Bronchial epithelial cell (primary cell): ENCODE measurements at regions not wholly inside any gene's neighbourhood (a gene's known extent, or its start where the extent isn't known, plus 50 kb on each side); places are given as distances from the start of the nearest gene placed in this dataset.

Experiments used
- DNase-seq: peaks from one replicate; pipeline ENCODE4 v3.0.0-alpha.2; 2010; ENCODE audit warnings: low read depth
- FAIRE-seq: peaks from 2 replicates; lab custom pipeline; 2011; peaks lifted over from hg19 to GRCh38; lab: Jason Lieb, UNC
- H3K27me3 ChIP-seq: 2 replicates; pipeline ENCODE4 v1.5.1; 2011; ENCODE audit warnings: low read length; ENCODE audit not compliant: control insufficient read depth, insufficient read depth
- H3K36me3 ChIP-seq: 2 replicates; pipeline ENCODE4 v1.5.1; 2011; ENCODE audit warnings: low read length; ENCODE audit not compliant: control insufficient read depth, insufficient read depth
- H3K4me3 ChIP-seq: 2 replicates; pipeline ENCODE4 v1.5.1; 2011; ENCODE audit warnings: mild to moderate bottlenecking, low read depth, low read length, control low read depth
- TF ChIP-seq, protein P1 (sequence below): IDR thresholded peaks from 2 replicates; pipeline ENCODE4 v1.5.1; 2011; ENCODE audit warnings: mild to moderate bottlenecking, moderate library complexity, low read length, control low read depth, inconsistent platforms; ENCODE audit not compliant: insufficient read depth, severe bottlenecking

DNA sequence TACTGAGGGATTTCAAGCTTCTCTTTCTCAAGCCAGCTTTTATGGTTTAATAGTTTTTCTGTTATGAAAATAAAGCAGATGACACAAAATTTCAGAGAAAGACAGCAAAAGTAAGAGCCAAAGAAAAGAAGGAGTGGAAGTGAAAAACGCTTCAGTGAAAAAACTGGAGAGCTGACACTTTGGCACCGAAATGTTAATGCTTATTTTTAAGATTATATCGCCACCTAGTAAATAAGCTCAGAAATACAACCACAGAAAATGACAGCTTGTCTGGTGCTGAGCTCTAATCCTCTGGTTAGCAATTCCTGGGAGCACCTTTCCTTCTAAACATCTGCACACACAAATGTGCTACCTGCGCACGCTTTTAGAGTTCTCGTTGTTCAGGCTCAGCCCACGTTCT, 101.6 kb downstream of the ZPLD1 start:
- Histone ChIP-seq H3K4me3 (no peak overlapping the region), H3K27me3 (no peaks in the 10 kb centered on the region), H3K36me3 (no peaks in the 10 kb centered on the region)
- FAIRE-seq (no peak), DNase-seq (peak; percentile 51)
- TF ChIP-seq, protein P1, sequence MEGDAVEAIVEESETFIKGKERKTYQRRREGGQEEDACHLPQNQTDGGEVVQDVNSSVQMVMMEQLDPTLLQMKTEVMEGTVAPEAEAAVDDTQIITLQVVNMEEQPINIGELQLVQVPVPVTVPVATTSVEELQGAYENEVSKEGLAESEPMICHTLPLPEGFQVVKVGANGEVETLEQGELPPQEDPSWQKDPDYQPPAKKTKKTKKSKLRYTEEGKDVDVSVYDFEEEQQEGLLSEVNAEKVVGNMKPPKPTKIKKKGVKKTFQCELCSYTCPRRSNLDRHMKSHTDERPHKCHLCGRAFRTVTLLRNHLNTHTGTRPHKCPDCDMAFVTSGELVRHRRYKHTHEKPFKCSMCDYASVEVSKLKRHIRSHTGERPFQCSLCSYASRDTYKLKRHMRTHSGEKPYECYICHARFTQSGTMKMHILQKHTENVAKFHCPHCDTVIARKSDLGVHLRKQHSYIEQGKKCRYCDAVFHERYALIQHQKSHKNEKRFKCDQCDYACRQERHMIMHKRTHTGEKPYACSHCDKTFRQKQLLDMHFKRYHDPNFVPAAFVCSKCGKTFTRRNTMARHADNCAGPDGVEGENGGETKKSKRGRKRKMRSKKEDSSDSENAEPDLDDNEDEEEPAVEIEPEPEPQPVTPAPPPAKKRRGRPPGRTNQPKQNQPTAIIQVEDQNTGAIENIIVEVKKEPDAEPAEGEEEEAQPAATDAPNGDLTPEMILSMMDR = peak; percentile 51

GRCh38 chr3:102537123-102537522, 102.3 kb downstream of the ZPLD1 start:
- Histone ChIP-seq H3K27me3 (no peaks in the 10 kb centered on the region), H3K36me3 (no peaks in the 10 kb centered on the region), H3K4me3 (no peak overlapping the region)
- TF ChIP-seq, protein P1 = no peak
- DNase-seq (no peak), FAIRE-seq (no peak)

DNA sequence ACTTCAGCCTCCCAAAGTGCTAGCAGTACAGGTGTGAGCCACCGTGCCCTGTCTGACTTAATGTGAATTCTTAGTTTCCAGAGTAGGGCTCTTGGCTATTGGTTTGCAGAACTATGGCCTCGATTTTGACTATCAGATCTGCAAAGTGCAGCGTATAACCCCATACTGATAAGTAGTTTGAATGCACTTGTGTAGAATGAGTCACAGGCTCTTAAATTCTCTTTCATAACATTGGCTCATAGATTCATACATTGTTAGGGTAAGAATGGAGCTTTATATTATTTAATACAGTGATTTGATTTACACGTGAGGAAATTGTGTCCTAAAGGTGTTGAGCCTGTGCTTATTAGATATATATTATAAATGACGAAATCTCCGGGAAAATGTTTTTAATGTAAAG, 109.9 kb downstream of the ZPLD1 start:
- DNase-seq = peak; percentile 18
- Histone ChIP-seq H3K27me3 (peaks cover 1% of the 10 kb centered on the region), H3K36me3 (no peaks in the 10 kb centered on the region), H3K4me3 (no peak overlapping the region)
- FAIRE-seq = no peak
- TF ChIP-seq, protein P1 = no peak

DNA sequence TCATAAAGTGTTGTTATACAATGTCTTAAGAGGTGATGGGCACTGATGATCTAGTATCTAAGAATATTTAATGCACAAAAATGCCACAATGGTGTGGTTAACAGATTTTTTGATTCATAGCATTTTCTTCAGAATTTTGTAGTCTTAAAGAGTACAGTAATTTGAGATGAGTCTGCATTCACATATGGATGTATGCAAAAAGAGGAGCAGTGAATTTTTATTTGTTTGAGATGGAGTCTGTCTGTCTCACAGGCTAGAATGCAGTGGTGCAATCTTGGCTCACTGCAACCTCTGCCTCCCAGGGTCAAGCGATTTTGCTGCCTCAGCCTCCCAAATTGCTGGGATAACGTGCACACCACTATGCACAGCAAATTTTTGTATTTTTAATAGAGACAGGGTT, 110.5 kb downstream of the ZPLD1 start:
- Histone ChIP-seq H3K4me3 (no peak overlapping the region), H3K36me3 (no peaks in the 10 kb centered on the region), H3K27me3 (peaks cover 1% of the 10 kb centered on the region)
- TF ChIP-seq, protein P1 = no peak
- DNase-seq (no peak), FAIRE-seq (no peak)

DNA sequence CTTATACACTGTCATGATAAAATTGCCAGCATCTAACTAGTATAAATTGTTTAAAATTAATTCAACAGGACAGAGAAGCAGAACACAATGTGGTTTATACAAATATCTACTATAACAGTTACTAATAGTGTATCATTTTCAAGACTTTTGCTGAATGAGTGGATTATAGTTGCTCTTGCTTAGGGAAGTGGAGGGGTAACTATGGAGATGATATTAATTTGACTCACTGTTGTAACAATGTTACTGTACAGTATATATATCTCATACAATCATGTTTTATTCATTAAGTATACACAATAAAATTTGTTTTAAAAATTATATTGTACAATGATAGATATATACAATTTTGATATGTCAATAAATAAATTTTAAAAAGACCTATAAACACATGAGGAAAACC, 119.1 kb downstream of the ZPLD1 start:
- DNase-seq = no peak
- Histone ChIP-seq H3K4me3 (no peak overlapping the region), H3K36me3 (no peaks in the 10 kb centered on the region), H3K27me3 (no peaks in the 10 kb centered on the region)
- TF ChIP-seq, protein P1 = no peak
- no peak for FAIRE-seq

GRCh38 chr3:102570511-102570910, 135.7 kb downstream of the ZPLD1 start:
- FAIRE-seq (no peak), DNase-seq (no peak)
- H3K36me3 ChIP-seq = no peaks in the 10 kb centered on the region
- H3K4me3 ChIP-seq = no peak overlapping the region
- no peaks in the 10 kb centered on the region for H3K27me3 ChIP-seq
- TF ChIP-seq, protein P1 = no peak
